Renal cortical epithelial cell (primary cell): ENCODE measurements at regions not wholly inside any gene's neighbourhood (a gene's known extent, or its start where the extent isn't known, plus 50 kb on each side); places are given as distances from the start of the nearest gene placed in this dataset.

Experiments
- DNase-seq: peaks from one replicate; pipeline ENCODE4 v3.0.0-alpha.2; 2011; ENCODE audit warnings: low read depth

DNA sequence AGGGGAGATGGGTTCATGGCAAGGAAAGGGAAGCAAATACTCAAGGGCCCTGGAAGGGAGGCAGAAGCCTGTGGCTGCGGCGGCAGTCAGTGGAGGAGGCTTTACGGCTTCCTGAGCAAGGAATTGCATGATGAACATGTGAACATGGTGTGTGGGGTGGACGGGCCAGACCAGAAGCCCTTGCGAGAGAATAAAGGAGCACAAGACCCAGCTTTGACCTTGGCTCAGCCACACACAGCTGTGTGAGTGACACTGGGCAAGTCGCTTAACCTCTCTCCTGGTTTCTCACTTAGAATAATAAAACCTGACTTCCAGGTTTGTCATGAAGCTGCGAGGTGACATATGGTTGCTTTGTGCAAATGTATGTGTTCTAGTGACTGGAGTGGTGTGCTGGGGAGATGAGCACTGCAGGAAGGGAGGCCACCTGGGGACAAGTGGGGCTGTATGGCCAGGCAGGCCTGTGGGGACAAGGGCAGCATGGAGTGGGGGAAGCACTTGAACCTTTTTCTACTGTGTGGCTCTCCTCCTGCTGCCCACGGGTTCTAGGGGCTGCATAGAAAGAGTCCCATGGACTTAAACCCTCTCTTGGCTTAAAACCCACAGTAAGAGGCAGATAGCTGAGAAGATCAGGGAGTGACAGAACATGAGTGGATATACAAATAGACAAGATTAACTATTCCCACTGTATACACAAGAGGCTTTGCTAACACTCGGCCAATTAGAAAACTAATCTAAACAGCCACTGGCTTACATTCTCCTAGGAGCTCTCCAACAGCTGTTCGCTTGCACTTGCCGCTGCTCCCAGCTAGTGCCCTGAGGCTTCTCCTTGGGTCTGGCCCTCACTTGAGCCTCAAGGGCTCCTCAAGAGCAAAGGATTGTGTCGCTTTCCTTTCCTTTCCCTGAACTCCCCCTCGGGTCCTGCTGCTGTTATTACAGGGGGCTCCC is 67.3 kb upstream of the CDON start:
- DNase-seq, result no peak

DNA sequence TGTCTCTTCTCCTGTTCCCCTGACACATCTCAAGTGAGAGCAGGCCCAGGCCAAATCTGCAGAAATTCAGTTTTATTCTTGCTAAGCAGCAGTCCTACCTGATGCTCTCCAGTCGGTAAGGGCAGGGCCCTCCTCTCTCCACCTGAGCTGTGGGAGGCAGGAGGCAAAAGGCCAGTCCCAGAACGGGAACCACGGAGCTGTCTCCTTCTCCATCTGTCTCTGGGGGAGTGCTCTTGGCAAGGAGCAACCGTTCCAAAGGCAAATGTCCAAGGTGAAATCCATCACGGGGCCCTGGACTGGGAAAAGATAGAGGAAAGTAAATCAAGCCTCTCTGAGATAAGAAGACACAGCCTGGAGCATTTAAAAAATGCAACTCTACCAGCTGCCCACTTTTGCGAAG is 65.2 kb upstream of the CDON start:
- DNase-seq, result no peak

GRCh38 chr11:126127284-126127845 is 64.7 kb upstream of the CDON start:
- no peak for DNase-seq

- DNase-seq, result no peak
These were observed 61.6 kb upstream of the CDON start for GRCh38 chr11:126124231-126124661.

GRCh38 chr11:126123686-126124085 is 61.0 kb upstream of the CDON start:
- DNase-seq, result no peak

GRCh38 chr11:126122863-126123262 is 60.2 kb upstream of the CDON start:
- DNase-seq, result no peak

- no peak for DNase-seq
These were observed 58.6 kb upstream of the CDON start for GRCh38 chr11:126121296-126121695.

GRCh38 chr11:126118806-126119205 is 56.1 kb upstream of the CDON start:
- DNase-seq, result no peak

GRCh38 chr11:126115816-126116331 is 53.2 kb upstream of the CDON start:
- peak; percentile 91 for DNase-seq

DNA sequence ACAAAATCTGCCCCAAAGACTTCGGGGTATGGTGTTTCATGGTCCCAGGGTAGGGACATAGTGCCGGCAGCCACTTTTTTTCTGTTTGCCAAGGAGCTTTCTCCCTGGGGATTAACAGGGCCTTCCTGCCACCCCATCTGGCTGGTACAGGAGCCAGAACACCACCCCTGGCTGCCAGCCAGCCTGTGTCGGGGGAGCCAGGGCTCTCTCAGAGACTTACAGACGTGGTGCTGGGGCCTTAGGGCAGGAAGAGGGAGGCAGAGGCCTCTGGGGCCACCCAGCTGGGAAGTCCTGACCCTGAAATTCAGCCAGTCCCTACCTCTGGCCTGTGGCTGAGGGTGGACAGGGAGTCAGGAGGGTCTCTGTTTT is 52.4 kb upstream of the CDON start:
- peak; percentile 40 for DNase-seq

DNA sequence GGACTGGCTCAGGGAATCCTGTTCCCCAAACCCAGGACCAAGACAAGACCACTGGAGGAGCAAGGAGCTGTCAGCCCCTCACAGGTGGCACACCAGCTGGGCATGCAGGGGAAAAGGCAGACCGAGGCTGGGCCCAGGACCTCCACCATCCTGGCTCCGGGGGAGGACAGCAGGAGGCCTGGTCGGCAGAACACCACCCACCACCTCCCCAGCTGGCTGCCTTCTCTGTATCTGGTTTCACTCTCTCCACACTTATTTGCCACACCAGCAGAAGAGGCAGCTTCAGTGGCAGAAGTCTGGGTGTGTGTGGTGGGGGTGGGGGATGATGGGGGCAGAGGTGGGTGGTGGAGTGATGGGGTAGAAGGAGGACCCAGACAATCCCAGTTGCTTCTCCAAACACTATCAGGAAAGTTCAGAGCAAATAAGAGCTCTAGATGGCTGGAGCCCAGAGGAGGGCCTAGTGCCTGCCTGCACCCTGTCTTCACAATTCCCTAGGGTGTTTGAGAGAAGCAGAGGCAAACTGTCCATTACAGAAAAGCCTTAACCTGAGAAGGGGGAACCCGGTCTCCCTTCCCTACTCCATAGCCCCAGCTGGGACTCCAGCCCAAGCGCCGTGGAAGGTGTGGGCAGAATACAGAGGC is 51.9 kb upstream of the CDON start:
- no peak for DNase-seq

GRCh38 chr11:126113963-126114362 is 51.3 kb upstream of the CDON start:
- DNase-seq, result no peak

DNA sequence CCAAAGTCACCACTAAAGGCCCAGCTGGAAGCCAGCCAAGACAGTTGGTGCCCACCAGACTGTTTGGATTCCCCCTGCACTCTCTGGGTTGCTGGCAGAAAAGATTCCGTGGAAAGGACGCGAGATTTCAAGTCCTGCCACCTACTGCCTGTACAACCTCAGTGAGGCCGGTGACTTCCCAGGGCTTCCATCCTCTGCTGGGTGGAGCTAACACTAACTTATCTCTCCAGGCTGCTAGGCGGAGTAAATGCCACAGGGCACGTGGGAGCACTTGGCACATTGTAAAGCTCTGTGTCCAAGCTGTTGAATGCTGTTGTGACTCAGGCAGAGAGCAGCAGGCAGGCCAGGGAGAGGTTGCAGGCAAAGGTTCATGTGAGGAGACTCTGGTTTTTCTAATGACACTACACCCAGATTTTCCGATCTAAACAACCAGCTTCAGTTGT is 50.9 kb upstream of the CDON start:
- DNase-seq, result peak; percentile 98

- no peak for DNase-seq
These were observed 50.3 kb upstream of the CDON start for GRCh38 chr11:126113012-126113411.

DNA sequence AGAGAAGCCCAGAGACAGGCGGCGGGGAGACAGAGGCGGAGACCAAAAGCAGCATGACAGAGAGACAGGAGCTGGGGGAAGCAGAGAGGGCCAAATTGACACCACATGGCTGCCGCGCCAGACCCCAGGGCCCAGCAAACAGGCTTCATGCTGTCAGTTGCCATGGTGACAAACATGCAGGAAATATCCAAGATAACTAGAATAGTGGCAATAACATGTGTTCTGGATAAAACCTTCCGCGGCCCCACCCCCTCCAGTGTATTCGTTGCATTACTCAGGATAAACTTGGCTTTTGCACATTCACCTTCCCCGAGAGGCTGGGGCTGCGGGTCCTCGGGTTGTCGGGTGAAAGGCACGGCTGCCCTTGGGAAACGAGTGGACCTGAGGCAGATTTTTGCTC is 49.9 kb upstream of the CDON start:
- no peak for DNase-seq
